VCaP (cell line): ENCODE measurements at regions not wholly inside any gene's neighbourhood (a gene's known extent, or its start where the extent isn't known, plus 50 kb on each side); places are given as distances from the start of the nearest gene placed in this dataset.

Source experiments
- H3K27ac ChIP-seq: fragments of 450-650 bp; 2 replicates; pipeline ENCODE4 v1.5.1; 2017
- TF ChIP-seq, protein P1 (sequence below): fragments of 450-650 bp; conservative IDR thresholded peaks from 2 replicates; pipeline ENCODE4 v1.5.1; 2017; ENCODE audit warnings: mild to moderate bottlenecking, moderate library complexity

DNA sequence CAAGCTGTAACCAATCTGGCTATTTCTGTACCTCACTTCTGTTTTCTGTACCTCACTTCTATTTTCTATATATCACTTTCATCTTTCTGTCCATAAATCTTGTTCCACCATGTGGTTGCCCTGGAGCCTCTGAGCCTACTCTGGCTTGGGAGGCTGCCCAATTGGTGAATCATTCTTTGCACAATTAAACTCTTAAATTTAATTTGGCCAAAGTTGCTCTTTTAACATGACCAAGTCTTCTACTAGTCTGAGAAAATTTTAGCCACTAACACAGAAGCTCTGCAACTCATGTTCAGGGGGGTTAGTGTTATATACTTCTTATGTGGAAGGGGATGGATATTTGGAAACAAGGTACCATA is 503.5 kb downstream of the KIF20B start:
- TF ChIP-seq, protein P1, sequence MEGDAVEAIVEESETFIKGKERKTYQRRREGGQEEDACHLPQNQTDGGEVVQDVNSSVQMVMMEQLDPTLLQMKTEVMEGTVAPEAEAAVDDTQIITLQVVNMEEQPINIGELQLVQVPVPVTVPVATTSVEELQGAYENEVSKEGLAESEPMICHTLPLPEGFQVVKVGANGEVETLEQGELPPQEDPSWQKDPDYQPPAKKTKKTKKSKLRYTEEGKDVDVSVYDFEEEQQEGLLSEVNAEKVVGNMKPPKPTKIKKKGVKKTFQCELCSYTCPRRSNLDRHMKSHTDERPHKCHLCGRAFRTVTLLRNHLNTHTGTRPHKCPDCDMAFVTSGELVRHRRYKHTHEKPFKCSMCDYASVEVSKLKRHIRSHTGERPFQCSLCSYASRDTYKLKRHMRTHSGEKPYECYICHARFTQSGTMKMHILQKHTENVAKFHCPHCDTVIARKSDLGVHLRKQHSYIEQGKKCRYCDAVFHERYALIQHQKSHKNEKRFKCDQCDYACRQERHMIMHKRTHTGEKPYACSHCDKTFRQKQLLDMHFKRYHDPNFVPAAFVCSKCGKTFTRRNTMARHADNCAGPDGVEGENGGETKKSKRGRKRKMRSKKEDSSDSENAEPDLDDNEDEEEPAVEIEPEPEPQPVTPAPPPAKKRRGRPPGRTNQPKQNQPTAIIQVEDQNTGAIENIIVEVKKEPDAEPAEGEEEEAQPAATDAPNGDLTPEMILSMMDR = no peak
- H3K27ac ChIP-seq = no peak overlapping the region

DNA sequence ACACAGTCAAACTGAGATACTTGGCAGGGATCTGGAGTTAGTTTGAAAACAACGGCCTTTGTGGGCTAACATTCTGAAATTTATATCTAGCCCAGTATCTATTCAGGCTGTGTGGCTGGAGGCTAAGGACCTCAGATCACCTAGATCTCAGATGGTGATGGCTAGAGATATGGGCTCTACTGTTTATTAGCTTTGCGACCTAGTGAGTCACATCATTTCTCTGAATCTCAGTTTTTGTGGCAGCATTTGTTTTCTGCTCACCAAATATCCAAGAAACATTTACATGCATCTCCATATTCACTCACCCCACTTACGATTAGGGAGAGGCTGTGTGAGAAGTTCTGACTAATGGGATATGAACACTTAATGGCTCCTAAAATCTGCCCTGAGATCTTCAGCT is 503.9 kb downstream of the KIF20B start:
- TF ChIP-seq, protein P1 = no peak
- H3K27ac ChIP-seq = no peak overlapping the region

DNA sequence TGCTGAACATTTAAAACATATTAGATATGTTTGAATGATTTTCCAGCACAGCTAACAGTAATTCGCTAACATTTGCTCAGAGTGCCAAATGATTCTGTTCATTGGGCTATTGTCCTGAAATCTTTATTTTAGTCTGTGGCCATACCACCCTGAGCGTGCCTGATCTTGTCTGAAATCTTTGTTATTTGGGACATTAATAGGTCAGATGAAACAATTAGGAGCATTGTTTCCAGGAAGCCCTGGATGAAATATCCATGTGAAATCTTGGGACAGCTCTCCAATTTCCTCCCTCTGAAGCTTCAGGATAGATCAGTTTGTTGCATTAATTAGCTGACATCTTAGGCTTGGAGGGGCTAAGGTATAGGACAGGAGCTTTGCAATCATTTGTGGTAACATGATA is 512.0 kb downstream of the KIF20B start:
- H3K27ac ChIP-seq = no peak overlapping the region
- TF ChIP-seq, protein P1 = no peak

DNA sequence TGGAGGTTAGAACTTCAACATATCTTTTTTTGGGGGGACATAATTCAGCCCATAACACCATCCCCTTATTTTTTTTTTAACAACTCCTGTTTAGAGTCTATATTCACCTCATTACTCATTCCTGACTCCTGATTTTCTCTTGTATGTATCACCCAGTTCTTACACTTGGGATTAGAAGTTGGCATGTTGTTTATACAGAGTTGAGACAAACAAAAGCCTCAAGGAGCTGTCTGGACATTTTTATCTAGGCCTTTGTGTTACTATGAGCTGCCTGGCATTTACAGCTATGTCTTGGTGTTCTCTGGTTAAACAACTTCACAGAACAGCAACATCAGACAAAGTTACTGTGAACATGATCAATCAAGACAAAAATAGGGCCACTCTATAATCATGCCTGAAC is 517.5 kb downstream of the KIF20B start:
- TF ChIP-seq, protein P1 = no peak
- no peak overlapping the region for H3K27ac ChIP-seq

DNA sequence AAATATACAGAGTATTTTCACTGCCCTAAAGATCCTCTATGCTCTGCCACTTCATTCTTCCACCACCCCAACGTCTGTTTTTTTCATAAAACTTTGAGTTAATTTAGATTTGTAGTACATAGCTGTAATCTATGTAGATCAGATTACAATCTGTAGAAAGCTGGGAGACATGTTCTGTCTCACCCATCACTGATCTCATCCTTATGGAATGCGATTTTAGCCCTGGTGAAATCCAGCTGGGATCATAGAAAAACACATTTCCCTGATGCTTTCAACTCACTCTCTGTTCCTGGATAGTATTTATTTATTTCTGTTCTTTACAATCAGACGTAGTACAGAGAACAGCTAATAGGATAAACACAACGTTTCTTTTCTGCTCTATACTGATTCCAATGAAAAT is 521.0 kb downstream of the KIF20B start:
- TF ChIP-seq, protein P1 = no peak
- H3K27ac ChIP-seq = no peak overlapping the region

DNA sequence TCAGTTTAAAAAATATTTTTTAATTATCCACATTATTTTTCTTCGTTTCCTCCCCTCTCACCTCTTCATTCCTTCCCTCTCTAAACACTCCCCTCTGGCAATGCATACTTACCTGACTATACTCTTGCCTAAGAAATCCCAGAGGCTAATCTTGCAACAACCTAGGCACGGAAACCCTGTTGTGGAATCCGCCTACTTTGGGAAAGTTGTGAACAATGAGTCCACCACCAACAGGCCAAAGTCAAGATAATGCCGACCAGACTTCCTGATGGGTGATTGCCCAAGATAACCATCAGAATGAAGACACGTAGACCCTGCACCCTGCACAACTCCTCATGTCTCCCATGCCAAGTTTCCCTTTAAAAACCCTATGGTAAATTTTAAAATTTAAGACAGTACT is 521.5 kb downstream of the KIF20B start:
- no peak overlapping the region for H3K27ac ChIP-seq
- TF ChIP-seq, protein P1 = no peak

DNA sequence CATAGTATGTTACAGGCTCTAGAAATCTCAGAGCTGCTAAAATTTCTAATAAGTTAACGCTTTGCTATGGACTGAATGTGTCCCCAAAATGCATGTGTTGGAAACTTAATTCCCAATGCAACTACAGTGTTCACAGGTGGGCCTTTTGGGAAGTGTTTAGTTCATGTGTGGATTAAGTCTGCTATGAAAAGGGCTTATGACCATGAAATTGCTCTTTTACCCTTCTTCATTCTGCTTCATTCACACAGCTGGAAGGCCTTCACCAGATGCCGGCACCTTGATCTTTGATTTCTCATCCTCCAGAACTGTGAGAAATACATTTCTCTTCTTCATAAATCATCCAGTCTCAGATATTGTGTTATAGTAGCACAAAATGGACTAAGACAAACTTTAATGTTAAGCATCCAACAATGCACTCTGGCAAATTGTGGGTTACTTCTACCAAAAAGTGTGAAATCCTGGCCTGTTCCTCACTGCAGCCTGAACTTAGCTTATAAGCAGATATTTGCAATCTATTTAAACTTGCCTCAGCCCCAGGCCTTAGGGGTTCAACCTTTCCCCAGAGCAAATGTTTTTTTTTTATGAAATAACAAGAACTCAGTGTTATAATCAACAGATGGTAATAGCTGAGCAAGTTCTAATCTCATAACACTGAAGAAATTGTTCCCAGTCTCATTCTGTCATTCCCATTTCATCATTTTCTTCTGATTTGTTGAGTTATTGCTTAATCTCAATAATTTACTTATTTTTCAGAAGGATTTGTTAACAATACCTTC is 523.6 kb downstream of the KIF20B start:
- H3K27ac ChIP-seq = no peak overlapping the region
- TF ChIP-seq, protein P1 = no peak
